GM18508 (cell line): ENCODE measurements at regions not wholly inside any gene's neighbourhood (a gene's known extent, or its start where the extent isn't known, plus 50 kb on each side); places are given as distances from the start of the nearest gene placed in this dataset.
"Not testable (repeated sequence)": the region's sequence is repeated elsewhere in the genome, so short reads cannot be mapped to it uniquely, and the experiment has no call there.

Experiments used
- ATAC-seq: cut with Tn5 transposase; IDR thresholded peaks from one replicate; pipeline ENCODE4 v1.9.1; 2021; ENCODE audit warnings: moderate number of reproducible peaks; ENCODE audit not compliant: insufficient read depth, unreplicated experiment

GRCh38 chr13:97853550-97853949, 99.9 kb upstream of the IPO5 start:
- ATAC-seq: no peak

GRCh38 chr13:97855570-97856303, 97.7 kb upstream of the IPO5 start:
- no peak for ATAC-seq

- ATAC-seq: peak; percentile 34
Observed at GRCh38 chr13:97856304-97856675, 97.2 kb upstream of the IPO5 start.

GRCh38 chr13:97858161-97858560, 95.3 kb upstream of the IPO5 start:
- ATAC-seq: no peak

- no peak for ATAC-seq
Observed at GRCh38 chr13:97866346-97866745, 87.1 kb upstream of the IPO5 start.

- ATAC-seq: no peak
Observed at GRCh38 chr13:97866751-97867150, 86.7 kb upstream of the IPO5 start.

- no peak for ATAC-seq
Observed at GRCh38 chr13:97873398-97873797, 80.1 kb upstream of the IPO5 start.

GRCh38 chr13:97875218-97875617, 78.3 kb upstream of the IPO5 start:
- ATAC-seq: no peak

GRCh38 chr13:97875911-97876310, 77.6 kb upstream of the IPO5 start:
- ATAC-seq: no peak

- ATAC-seq: no peak
Observed at GRCh38 chr13:97878431-97879375, 74.8 kb upstream of the IPO5 start.

- ATAC-seq: no peak
Observed at GRCh38 chr13:97879646-97880310, 73.7 kb upstream of the IPO5 start.

- no peak for ATAC-seq
Observed at GRCh38 chr13:97880311-97880675, 73.2 kb upstream of the IPO5 start.

- ATAC-seq: no peak
Observed at GRCh38 chr13:97881556-97881955, 71.9 kb upstream of the IPO5 start.

- no peak for ATAC-seq
Observed at GRCh38 chr13:97883396-97883795, 70.1 kb upstream of the IPO5 start.

- ATAC-seq: no peak
Observed at GRCh38 chr13:97884707-97885468, 68.6 kb upstream of the IPO5 start.

- no peak for ATAC-seq
Observed at GRCh38 chr13:97885641-97886040, 67.8 kb upstream of the IPO5 start.

GRCh38 chr13:97889803-97890202, 63.7 kb upstream of the IPO5 start:
- no peak for ATAC-seq

GRCh38 chr13:97890573-97890972, 62.9 kb upstream of the IPO5 start:
- no peak for ATAC-seq

GRCh38 chr13:97891964-97892363, 61.5 kb upstream of the IPO5 start:
- not testable (repeated sequence) for ATAC-seq

GRCh38 chr13:97892717-97893116, 60.8 kb upstream of the IPO5 start:
- ATAC-seq: no peak
